WTC11 (cell line): ENCODE measurements at regions not wholly inside any gene's neighbourhood (a gene's known extent, or its start where the extent isn't known, plus 50 kb on each side); places are given as distances from the start of the nearest gene placed in this dataset.

Experiments used
- CREM ChIP-seq: sonication (generic); formaldehyde crosslinking; IDR thresholded peaks from 2 replicates; pipeline ENCODE4 v1.8.1; 2022; ENCODE audit warnings: mild to moderate bottlenecking, missing genetic modification reagents, moderate library complexity
- FOXP4 ChIP-seq: sonication (generic); formaldehyde crosslinking; IDR thresholded peaks from 2 replicates; pipeline ENCODE4 v1.8.0; 2022; ENCODE audit warnings: mild to moderate bottlenecking, missing genetic modification reagents
- GRHL2 ChIP-seq: fragments of 250-450 bp; sonication (Bioruptor Pico); IDR thresholded peaks from 2 replicates; pipeline ENCODE4 v1.8.0; 2022; ENCODE audit warnings: mild to moderate bottlenecking, moderate library complexity; ENCODE audit not compliant: insufficient replicate concordance, severe bottlenecking
- TCF7 ChIP-seq: sonication (generic); formaldehyde crosslinking; IDR thresholded peaks from 2 replicates; pipeline ENCODE4 v1.8.0; 2022; ENCODE audit warnings: mild to moderate bottlenecking, low read depth, missing genetic modification reagents, moderate library complexity
- TEAD4 ChIP-seq: sonication (generic); formaldehyde crosslinking; IDR thresholded peaks from 2 replicates; pipeline ENCODE4 v1.8.0; 2022; ENCODE audit warnings: mild to moderate bottlenecking, missing genetic modification reagents
- TF ChIP-seq, protein P1 (sequence below): fragments of 200-600 bp; IDR thresholded peaks from 2 replicates; pipeline ENCODE4 v1.8.0; 2022; ENCODE audit warnings: antibody characterized with exemption

GRCh38 chr7:57203161-57203791 lies 71.0 kb upstream of the ZNF479 start:
- TF ChIP-seq CREM (CRISPR knock-in tag) = no peak
- TF ChIP-seq, protein P1, sequence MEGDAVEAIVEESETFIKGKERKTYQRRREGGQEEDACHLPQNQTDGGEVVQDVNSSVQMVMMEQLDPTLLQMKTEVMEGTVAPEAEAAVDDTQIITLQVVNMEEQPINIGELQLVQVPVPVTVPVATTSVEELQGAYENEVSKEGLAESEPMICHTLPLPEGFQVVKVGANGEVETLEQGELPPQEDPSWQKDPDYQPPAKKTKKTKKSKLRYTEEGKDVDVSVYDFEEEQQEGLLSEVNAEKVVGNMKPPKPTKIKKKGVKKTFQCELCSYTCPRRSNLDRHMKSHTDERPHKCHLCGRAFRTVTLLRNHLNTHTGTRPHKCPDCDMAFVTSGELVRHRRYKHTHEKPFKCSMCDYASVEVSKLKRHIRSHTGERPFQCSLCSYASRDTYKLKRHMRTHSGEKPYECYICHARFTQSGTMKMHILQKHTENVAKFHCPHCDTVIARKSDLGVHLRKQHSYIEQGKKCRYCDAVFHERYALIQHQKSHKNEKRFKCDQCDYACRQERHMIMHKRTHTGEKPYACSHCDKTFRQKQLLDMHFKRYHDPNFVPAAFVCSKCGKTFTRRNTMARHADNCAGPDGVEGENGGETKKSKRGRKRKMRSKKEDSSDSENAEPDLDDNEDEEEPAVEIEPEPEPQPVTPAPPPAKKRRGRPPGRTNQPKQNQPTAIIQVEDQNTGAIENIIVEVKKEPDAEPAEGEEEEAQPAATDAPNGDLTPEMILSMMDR = no peak
- TF ChIP-seq FOXP4 (CRISPR knock-in tag) = no peak
- no peak for TF ChIP-seq GRHL2 (CRISPR knock-in tag)
- no peak for TF ChIP-seq TEAD4
- TF ChIP-seq TCF7 = no peak
